ENCODE measurements at regions not wholly inside any gene's neighbourhood (a gene's known extent, or its start where the extent isn't known, plus 50 kb on each side); places are given as distances from the start of the nearest gene placed in this dataset.

DNA sequence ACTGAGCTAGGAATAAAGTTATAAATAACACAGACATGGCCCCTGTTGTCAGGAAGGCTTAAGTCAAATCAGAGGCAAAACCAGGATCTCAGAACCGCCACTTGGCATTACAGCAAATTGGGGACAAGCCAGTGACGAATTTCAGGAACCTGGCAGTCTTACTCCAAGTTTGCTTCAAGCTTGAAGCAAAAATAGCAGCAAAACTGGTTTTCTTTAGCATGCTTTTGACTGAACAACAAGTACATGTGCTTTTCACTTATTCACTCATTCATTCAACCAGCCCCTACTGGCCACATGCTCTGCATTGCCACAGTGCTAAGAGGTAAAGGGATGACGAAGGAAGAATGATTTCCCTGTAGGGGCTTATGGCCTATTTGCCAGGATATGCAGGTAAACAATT is 253.9 kb upstream of the PPARGC1A start:
- TF ChIP-seq, protein P1, sequence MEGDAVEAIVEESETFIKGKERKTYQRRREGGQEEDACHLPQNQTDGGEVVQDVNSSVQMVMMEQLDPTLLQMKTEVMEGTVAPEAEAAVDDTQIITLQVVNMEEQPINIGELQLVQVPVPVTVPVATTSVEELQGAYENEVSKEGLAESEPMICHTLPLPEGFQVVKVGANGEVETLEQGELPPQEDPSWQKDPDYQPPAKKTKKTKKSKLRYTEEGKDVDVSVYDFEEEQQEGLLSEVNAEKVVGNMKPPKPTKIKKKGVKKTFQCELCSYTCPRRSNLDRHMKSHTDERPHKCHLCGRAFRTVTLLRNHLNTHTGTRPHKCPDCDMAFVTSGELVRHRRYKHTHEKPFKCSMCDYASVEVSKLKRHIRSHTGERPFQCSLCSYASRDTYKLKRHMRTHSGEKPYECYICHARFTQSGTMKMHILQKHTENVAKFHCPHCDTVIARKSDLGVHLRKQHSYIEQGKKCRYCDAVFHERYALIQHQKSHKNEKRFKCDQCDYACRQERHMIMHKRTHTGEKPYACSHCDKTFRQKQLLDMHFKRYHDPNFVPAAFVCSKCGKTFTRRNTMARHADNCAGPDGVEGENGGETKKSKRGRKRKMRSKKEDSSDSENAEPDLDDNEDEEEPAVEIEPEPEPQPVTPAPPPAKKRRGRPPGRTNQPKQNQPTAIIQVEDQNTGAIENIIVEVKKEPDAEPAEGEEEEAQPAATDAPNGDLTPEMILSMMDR (IDR thresholded peaks at IDR 0.05), result no peak
- TF ChIP-seq POLR2A (IDR thresholded peaks at IDR 0.05), result no peak
